Lung (tissue), 11 donors: ENCODE measurements at regions not wholly inside any gene's neighbourhood (a gene's known extent, or its start where the extent isn't known, plus 50 kb on each side); places are given as distances from the start of the nearest gene placed in this dataset.
"Not testable (repeated sequence)": the region's sequence is repeated elsewhere in the genome, so short reads cannot be mapped to it uniquely, and the experiment has no call there.

Experiments
- ATAC-seq: fragments of 200-7000 bp; cut with Tn5 transposase; one replicate; pipeline ENCODE4 v1.9.1; 2020; ENCODE audit warnings: moderate number of reproducible peaks; ENCODE audit not compliant: insufficient read depth, low FRiP score
- DNase-seq, 3 donors: peaks; one replicate each; pipeline ENCODE4 v3.0.0-alpha.2; 2013 to 2017
- H3K27ac ChIP-seq, 2 donors: one replicate each; pipeline ENCODE4 v1.5.1; 2013; ENCODE audit warnings: mild to moderate bottlenecking in 2 of 2, moderate library complexity in 2 of 2, control low read depth in 1 of 2, inconsistent platforms in 1 of 2, low read depth in 1 of 2, low read length in 1 of 2
- H3K27me3 ChIP-seq, 3 donors: one replicate each; pipeline ENCODE4 v1.5.1; 2013; ENCODE audit warnings: low read length in 2 of 3; ENCODE audit not compliant: control insufficient read depth in 3 of 3, insufficient read depth in 3 of 3
- H3K36me3 ChIP-seq, 4 donors: one replicate each; pipeline ENCODE4 v1.5.1; 2013; ENCODE audit warnings: low read length in 4 of 4, mild to moderate bottlenecking in 1 of 4, moderate library complexity in 1 of 4; ENCODE audit not compliant: control insufficient read depth in 4 of 4, insufficient read depth in 4 of 4
- H3K4me1 ChIP-seq, 5 donors: one replicate each; pipeline ENCODE4 v1.5.1; 2013; ENCODE audit warnings: low read length in 5 of 5, mild to moderate bottlenecking in 2 of 5, moderate library complexity in 1 of 5; ENCODE audit not compliant: control insufficient read depth in 5 of 5, insufficient read depth in 5 of 5
- H3K4me3 ChIP-seq: one replicate; pipeline ENCODE4 v1.5.1; 2013; ENCODE audit warnings: mild to moderate bottlenecking, control low read depth, moderate library complexity
- H3K9ac ChIP-seq, 2 donors: one replicate each; pipeline ENCODE4 v1.5.1; 2013; ENCODE audit warnings: low read length in 2 of 2, control low read depth in 1 of 2; ENCODE audit not compliant: insufficient read depth in 1 of 2
- H3K9me3 ChIP-seq, 4 donors: one replicate each; pipeline ENCODE4 v1.5.1; 2013; ENCODE audit warnings: low read length in 3 of 4, mild to moderate bottlenecking in 1 of 4, moderate library complexity in 1 of 4; ENCODE audit not compliant: control insufficient read depth in 4 of 4, insufficient read depth in 3 of 4
- CTCF ChIP-seq: IDR thresholded peaks from 2 replicates; pipeline ENCODE4 v1.5.1; 2012; ENCODE audit warnings: mild to moderate bottlenecking; ENCODE audit errors: control extremely low read depth, extremely low read depth
- WGBS, 2 donors: extraction: QIAGEN DNeasy Blood & Tissue Kit; methylation state at CpG; one replicate each; pipeline ENCODE4 v1.1.7; 2013; 5-methylcytosine and 5-hydroxymethylcytosine counted together
- donor health status: control.
- donor health status: control.
- donor health status: Bipolar disorder and iron deficiency.
- donor health status: healthy.
- donor health status: DM: yes; HTN: yes; CAD: no.

- DNase-seq, result no peak
- no peak for ATAC-seq
- no peak for TF ChIP-seq CTCF
- Histone ChIP-seq H3K4me3 (no peak overlapping the region), H3K9ac (no peak overlapping the region), H3K9me3 (no peaks in the 10 kb centered on the region), H3K27me3 (no peaks in the 10 kb centered on the region), H3K27ac (no peak overlapping the region), H3K36me3 (no peaks in the 10 kb centered on the region), H3K4me1 (no peaks in the 10 kb centered on the region)
- 88 to 96% methylated on average over 6 of the region's 6 CpGs for WGBS, 2 donors
Measured at GRCh38 chr11:39745401-39745800, 1714.1 kb downstream of the LRRC4C start.

DNA sequence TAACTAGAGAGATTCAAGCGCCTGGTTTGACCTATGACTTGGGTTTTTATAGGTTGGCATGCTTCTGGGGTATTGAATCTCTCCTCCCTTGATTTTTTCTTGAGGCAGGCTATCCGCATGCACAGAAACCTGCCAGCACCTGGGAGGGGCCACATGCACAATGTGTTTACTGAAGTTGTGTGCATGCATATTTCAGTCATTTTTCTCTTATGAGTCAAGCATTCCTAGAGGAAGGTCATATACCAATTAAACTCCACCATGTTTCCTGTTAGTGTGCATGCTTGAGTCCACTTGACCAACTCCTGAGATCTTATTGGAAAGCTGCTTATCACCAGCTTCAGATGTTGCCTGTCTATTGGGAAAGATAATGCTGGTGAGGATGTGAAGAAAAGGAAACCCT is 1718.4 kb downstream of the LRRC4C start:
- WGBS, 2 donors, result 83 to 88% methylated on average over 2 of the region's 2 CpGs
- Histone ChIP-seq H3K27ac (no peak overlapping the region), H3K9me3 (peaks cover 0 to 2% (median 0%) of the 10 kb centered on the region in 4 donors), H3K27me3 (no peaks in the 10 kb centered on the region), H3K4me3 (no peak overlapping the region), H3K36me3 (no peaks in the 10 kb centered on the region), H3K9ac (no peak overlapping the region), H3K4me1 (no peaks in the 10 kb centered on the region)
- no peak for TF ChIP-seq CTCF
- DNase-seq (no peak), ATAC-seq (no peak)

- ATAC-seq, H3K36me3 ChIP-seq, H3K9ac ChIP-seq, H3K4me3 ChIP-seq, H3K9me3 ChIP-seq, H3K27me3 ChIP-seq, H3K4me1 ChIP-seq, H3K27ac ChIP-seq: not testable (repeated sequence)
- DNase-seq, result peak; percentile 36 to 70 (median 69)
- WGBS, 2 donors, result 79 to 80% methylated on average over 7 of the region's 7 CpGs
Measured at GRCh38 chr11:39736351-39736750, 1723.1 kb downstream of the LRRC4C start.

GRCh38 chr11:39732001-39732400 is 1727.5 kb downstream of the LRRC4C start:
- Histone ChIP-seq H3K27ac (no peak overlapping the region), H3K4me1 (no peaks in the 10 kb centered on the region), H3K9me3 (peaks cover 0 to 2% (median 0%) of the 10 kb centered on the region in 4 donors), H3K27me3 (no peaks in the 10 kb centered on the region), H3K9ac (no peak overlapping the region), H3K4me3 (no peak overlapping the region), H3K36me3 (no peaks in the 10 kb centered on the region)
- DNase-seq (peak in 1 of 3 donors; percentile 15), ATAC-seq (no peak)
- no peak for TF ChIP-seq CTCF
